ENCODE measurements at regions not wholly inside any gene's neighbourhood (a gene's known extent, or its start where the extent isn't known, plus 50 kb on each side); places are given as distances from the start of the nearest gene placed in this dataset.

GRCh38 chr7:106721816-106722785 is 61.1 kb upstream of the CCDC71L start:
- TF ChIP-seq, protein P1, sequence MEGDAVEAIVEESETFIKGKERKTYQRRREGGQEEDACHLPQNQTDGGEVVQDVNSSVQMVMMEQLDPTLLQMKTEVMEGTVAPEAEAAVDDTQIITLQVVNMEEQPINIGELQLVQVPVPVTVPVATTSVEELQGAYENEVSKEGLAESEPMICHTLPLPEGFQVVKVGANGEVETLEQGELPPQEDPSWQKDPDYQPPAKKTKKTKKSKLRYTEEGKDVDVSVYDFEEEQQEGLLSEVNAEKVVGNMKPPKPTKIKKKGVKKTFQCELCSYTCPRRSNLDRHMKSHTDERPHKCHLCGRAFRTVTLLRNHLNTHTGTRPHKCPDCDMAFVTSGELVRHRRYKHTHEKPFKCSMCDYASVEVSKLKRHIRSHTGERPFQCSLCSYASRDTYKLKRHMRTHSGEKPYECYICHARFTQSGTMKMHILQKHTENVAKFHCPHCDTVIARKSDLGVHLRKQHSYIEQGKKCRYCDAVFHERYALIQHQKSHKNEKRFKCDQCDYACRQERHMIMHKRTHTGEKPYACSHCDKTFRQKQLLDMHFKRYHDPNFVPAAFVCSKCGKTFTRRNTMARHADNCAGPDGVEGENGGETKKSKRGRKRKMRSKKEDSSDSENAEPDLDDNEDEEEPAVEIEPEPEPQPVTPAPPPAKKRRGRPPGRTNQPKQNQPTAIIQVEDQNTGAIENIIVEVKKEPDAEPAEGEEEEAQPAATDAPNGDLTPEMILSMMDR (conservative IDR thresholded peaks at IDR 0.05; ENCODE audit: low read depth in 2 of 2) = no peak
- TF ChIP-seq NANOG (IDR thresholded peaks at IDR 0.05; ENCODE audit: borderline replicate concordance) = no peak

Data from GM23338 (cell line).